GM18511 (cell line): ENCODE measurements at regions not wholly inside any gene's neighbourhood (a gene's known extent, or its start where the extent isn't known, plus 50 kb on each side); places are given as distances from the start of the nearest gene placed in this dataset.

Experiments
- ATAC-seq: cut with Tn5 transposase; IDR thresholded peaks from one replicate; pipeline ENCODE4 v1.9.1; 2021; ENCODE audit warnings: mild to moderate bottlenecking, moderate library complexity; ENCODE audit not compliant: unreplicated experiment

GRCh38 chr6:170048615-170049256, 242.1 kb downstream of the DLL1 start:
- no peak for ATAC-seq

- no peak for ATAC-seq
Measured at GRCh38 chr6:170047823-170048222, 243.1 kb downstream of the DLL1 start.

- no peak for ATAC-seq
Measured at GRCh38 chr6:170046791-170047626, 243.9 kb downstream of the DLL1 start.

GRCh38 chr6:170045981-170046667, 244.8 kb downstream of the DLL1 start:
- ATAC-seq: no peak

GRCh38 chr6:170045563-170045960, 245.3 kb downstream of the DLL1 start:
- no peak for ATAC-seq

GRCh38 chr6:170044836-170045562, 245.9 kb downstream of the DLL1 start:
- no peak for ATAC-seq

GRCh38 chr6:170043881-170044790, 246.7 kb downstream of the DLL1 start:
- ATAC-seq: no peak

GRCh38 chr6:170043150-170043819, 247.6 kb downstream of the DLL1 start:
- ATAC-seq: no peak

GRCh38 chr6:170042596-170043118, 248.2 kb downstream of the DLL1 start:
- ATAC-seq: no peak

GRCh38 chr6:170042123-170042522, 248.8 kb downstream of the DLL1 start:
- no peak for ATAC-seq

GRCh38 chr6:170041526-170041925, 249.4 kb downstream of the DLL1 start:
- ATAC-seq: no peak

- no peak for ATAC-seq
Measured at GRCh38 chr6:170040906-170041305, 250.0 kb downstream of the DLL1 start.

- no peak for ATAC-seq
Measured at GRCh38 chr6:170040115-170040500, 250.8 kb downstream of the DLL1 start.

GRCh38 chr6:170039156-170040114, 251.4 kb downstream of the DLL1 start:
- ATAC-seq: no peak

- no peak for ATAC-seq
Measured at GRCh38 chr6:170038708-170039107, 252.2 kb downstream of the DLL1 start.

- no peak for ATAC-seq
Measured at GRCh38 chr6:170038251-170038650, 252.6 kb downstream of the DLL1 start.

- no peak for ATAC-seq
Measured at GRCh38 chr6:170037541-170038250, 253.2 kb downstream of the DLL1 start.

GRCh38 chr6:170036916-170037315, 254.0 kb downstream of the DLL1 start:
- no peak for ATAC-seq
